DMS 273 (cell line): ENCODE measurements at regions not wholly inside any gene's neighbourhood (a gene's known extent, or its start where the extent isn't known, plus 50 kb on each side); places are given as distances from the start of the nearest gene placed in this dataset.
A peak's percentile ranks its signal among the peaks of the same experiment; 100 is the strongest.

ENCODE experiments used
- DNase-seq: peaks from one replicate; lab custom pipeline; 2025; ENCODE audit not compliant: unreplicated experiment; lab: John Stamatoyannopoulos, UW

- no peak for DNase-seq
These were observed 232.6 kb upstream of the SRRM4 start for GRCh38 chr12:118748478-118749380.

- no peak for DNase-seq
These were observed 231.7 kb upstream of the SRRM4 start for GRCh38 chr12:118749646-118750045.

- no peak for DNase-seq
These were observed 230.7 kb upstream of the SRRM4 start for GRCh38 chr12:118750666-118751065.

GRCh38 chr12:118751355-118751754 lies 230.0 kb upstream of the SRRM4 start:
- DNase-seq, result no peak

GRCh38 chr12:118760623-118761022 lies 220.7 kb upstream of the SRRM4 start:
- DNase-seq, result no peak

- no peak for DNase-seq
These were observed 218.1 kb upstream of the SRRM4 start for GRCh38 chr12:118763234-118763633.

- peak; percentile 13 for DNase-seq
These were observed 207.2 kb upstream of the SRRM4 start for GRCh38 chr12:118773956-118774723.

GRCh38 chr12:118777504-118777903 lies 203.8 kb upstream of the SRRM4 start:
- no peak for DNase-seq

- no peak for DNase-seq
These were observed 203.3 kb upstream of the SRRM4 start for GRCh38 chr12:118778077-118778476.

- no peak for DNase-seq
These were observed 200.4 kb upstream of the SRRM4 start for GRCh38 chr12:118780939-118781338.

GRCh38 chr12:118781692-118782091 lies 199.6 kb upstream of the SRRM4 start:
- no peak for DNase-seq

- no peak for DNase-seq
These were observed 197.6 kb upstream of the SRRM4 start for GRCh38 chr12:118783703-118784102.

GRCh38 chr12:118790578-118790977 lies 190.8 kb upstream of the SRRM4 start:
- no peak for DNase-seq

- no peak for DNase-seq
These were observed 167.5 kb upstream of the SRRM4 start for GRCh38 chr12:118813778-118814357.

GRCh38 chr12:118816296-118816695 lies 165.0 kb upstream of the SRRM4 start:
- DNase-seq, result no peak

- DNase-seq, result no peak
These were observed 159.9 kb upstream of the SRRM4 start for GRCh38 chr12:118821386-118821925.

- no peak for DNase-seq
These were observed 158.8 kb upstream of the SRRM4 start for GRCh38 chr12:118822512-118822911.

- DNase-seq, result no peak
These were observed 154.3 kb upstream of the SRRM4 start for GRCh38 chr12:118827047-118827446.

GRCh38 chr12:118827606-118828005 lies 153.7 kb upstream of the SRRM4 start:
- DNase-seq, result no peak

GRCh38 chr12:118830296-118830695 lies 151.0 kb upstream of the SRRM4 start:
- DNase-seq, result peak; percentile 3

- no peak for DNase-seq
These were observed 145.4 kb upstream of the SRRM4 start for GRCh38 chr12:118835926-118836325.
